ENCODE measurements at regions not wholly inside any gene's neighbourhood (a gene's known extent, or its start where the extent isn't known, plus 50 kb on each side); places are given as distances from the start of the nearest gene placed in this dataset.

DNA sequence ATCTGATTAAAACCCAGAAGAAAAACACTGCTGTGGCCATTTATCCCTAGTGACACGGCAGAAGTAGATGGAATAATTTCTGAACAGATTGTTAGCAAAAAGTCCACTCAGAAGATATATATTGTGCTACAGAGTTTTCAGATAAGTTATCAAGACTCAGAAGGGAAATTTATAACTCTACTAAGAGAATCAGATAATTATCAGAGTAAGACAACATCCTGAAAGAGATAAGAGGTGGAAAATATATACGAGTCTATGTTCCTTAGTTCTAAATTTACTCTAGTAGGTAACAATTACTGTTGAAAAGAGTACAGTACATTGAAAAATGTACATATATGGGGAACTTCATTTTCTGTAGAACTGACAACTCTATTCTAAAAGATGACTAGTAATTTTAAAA, 176.7 kb downstream of the GNAI1 start:
- H3K27ac ChIP-seq, result peak overlapping the region; percentile 92
- TF ChIP-seq, protein P1, sequence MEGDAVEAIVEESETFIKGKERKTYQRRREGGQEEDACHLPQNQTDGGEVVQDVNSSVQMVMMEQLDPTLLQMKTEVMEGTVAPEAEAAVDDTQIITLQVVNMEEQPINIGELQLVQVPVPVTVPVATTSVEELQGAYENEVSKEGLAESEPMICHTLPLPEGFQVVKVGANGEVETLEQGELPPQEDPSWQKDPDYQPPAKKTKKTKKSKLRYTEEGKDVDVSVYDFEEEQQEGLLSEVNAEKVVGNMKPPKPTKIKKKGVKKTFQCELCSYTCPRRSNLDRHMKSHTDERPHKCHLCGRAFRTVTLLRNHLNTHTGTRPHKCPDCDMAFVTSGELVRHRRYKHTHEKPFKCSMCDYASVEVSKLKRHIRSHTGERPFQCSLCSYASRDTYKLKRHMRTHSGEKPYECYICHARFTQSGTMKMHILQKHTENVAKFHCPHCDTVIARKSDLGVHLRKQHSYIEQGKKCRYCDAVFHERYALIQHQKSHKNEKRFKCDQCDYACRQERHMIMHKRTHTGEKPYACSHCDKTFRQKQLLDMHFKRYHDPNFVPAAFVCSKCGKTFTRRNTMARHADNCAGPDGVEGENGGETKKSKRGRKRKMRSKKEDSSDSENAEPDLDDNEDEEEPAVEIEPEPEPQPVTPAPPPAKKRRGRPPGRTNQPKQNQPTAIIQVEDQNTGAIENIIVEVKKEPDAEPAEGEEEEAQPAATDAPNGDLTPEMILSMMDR (conservative IDR thresholded peaks at IDR 0.05), result no peak

DNA sequence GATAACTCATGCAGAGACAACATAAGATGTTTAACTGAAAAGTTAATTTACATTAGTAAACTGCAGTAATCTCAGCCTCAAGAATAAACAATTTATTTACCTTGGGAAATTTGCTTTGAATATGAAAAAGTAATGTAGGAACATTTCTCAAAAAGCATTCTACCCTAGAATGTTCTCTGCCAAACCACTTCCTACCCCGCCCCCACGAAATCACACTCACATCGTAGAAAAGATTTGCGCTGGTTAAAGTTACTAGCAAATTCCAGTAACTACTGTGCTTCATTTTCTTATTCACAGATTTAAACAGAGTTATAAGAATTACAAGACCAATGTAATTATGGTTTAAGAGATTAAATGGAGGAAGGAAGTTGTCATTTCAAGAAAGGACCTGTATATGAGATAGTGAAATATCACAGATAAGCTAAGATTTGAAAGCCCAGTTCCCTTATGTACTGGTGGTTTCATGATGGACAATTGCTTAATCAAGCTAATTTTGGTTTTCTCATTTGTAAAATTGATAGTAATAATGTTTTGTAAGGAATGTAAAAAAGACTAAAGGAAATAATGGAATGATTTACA, 175.4 kb downstream of the GNAI1 start:
- TF ChIP-seq, protein P1 (conservative IDR thresholded peaks at IDR 0.05), result no peak
- peak overlapping the region; percentile 92 for H3K27ac ChIP-seq

DNA sequence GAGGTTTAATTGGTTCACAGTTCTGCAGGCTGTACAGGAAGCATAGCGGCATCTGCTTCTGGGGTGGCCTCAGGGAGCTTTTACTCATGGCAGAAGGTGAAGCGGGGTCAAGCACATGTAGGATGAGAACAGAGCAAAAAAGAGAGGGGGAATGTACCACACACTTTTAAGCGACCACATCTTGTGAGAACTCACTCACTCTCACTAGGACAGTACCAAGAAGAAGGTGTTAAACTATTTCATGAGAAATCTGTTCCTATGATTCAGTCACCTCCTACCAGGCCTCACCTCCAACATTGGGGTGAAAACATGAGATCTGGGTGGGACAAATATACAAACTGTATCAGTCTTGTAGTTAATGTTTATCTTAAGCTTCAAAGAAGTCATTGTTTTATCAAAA, 174.7 kb downstream of the GNAI1 start:
- TF ChIP-seq, protein P1 (conservative IDR thresholded peaks at IDR 0.05), result no peak
- H3K27ac ChIP-seq, result no peak overlapping the region

DNA sequence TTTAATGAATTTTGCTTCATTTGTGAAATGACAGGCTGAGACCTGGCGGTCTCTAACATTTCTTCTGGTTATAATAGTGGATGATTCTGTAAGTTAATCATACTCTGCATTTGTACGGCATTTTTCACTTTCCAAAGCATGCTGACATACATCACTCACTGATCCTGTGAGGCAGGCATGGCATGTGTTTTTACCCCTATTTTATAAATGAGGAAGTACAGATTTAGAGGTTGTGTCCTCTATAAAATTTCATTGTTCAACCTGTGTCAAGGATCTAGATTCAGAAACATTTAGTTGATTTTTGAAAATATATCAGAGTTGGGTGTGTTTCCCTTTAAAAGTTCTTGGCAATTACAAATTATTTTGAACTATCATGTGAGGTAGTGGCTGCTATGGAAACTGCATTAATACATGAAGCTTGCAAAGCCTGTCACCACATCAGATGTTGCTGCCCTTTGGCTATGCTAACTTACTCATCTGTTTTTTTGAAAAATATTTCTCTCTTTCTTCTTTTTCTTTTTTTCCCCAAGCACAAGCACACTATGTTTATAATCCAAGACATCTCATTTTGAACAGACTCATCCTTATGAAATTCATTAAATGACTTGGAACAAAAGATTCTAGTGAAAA, 172.7 kb downstream of the GNAI1 start:
- TF ChIP-seq, protein P1 (conservative IDR thresholded peaks at IDR 0.05), result no peak
- H3K27ac ChIP-seq, result peak overlapping the region; percentile 4; the same call in 1 of the 2 replicates

DNA sequence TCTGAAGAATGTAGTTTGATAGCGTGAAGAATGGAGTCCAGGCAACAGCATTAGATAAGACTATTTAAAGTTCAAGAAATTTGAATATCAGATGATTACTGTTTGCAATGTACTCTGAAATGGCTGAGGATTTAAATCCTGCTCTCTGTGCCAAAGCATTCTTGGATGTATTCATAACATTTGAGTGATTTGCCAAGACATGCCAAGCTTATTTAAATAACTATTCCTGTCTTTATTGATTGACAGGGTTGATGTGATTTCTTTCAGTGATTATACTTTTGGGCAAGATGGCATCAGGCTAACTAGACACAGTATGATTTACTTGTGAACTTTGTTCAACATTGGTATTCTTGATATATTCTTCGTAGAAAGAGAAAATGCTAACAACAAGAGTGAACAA, 168.7 kb downstream of the GNAI1 start:
- no peak overlapping the region for H3K27ac ChIP-seq
- TF ChIP-seq, protein P1 (conservative IDR thresholded peaks at IDR 0.05), result no peak

DNA sequence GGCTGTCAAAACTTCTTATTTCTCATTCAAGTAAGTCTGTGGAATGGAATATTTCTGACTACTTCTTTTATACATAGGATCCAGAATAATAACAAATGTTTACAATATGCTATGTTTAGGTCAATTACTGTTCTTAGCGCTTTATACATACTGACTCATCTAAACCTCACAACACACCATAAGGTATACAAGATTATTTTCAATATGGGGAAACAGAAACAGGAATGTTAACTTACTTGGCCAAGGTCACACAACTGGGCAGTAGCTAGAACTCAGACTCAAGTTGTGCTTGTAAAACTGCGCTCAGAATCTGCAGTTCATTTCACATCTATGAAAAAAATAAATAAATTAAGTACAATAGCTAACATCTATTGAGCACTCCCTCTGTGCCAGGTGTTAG, 168.0 kb downstream of the GNAI1 start:
- TF ChIP-seq, protein P1 (conservative IDR thresholded peaks at IDR 0.05), result no peak
- no peak overlapping the region for H3K27ac ChIP-seq

DNA sequence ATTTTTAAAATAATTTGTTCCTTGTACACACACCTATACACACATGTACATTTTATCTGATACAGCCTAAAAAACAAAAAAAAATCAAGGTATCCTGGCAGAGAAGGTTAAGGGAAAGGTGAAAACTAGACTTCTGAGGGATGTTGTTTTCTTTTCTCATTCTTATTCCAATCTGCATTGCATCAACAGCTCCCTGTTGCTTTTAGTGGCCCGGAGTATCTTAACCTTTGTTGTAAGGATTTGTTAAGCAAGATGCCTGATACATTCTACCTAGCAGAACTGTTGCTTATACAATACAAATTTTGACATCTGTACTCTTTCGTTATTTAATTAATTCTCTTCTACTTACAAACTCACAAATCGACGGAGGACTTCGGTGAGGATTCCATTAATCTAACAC, 167.4 kb downstream of the GNAI1 start:
- TF ChIP-seq, protein P1 (conservative IDR thresholded peaks at IDR 0.05), result no peak
- no peak overlapping the region for H3K27ac ChIP-seq

Measured in VCaP (cell line).